IMR-90 (cell line): ENCODE measurements at regions not wholly inside any gene's neighbourhood (a gene's known extent, or its start where the extent isn't known, plus 50 kb on each side); places are given as distances from the start of the nearest gene placed in this dataset.

Experiments used
- ATAC-seq: fragments of 200-7000 bp; cut with Tn5 transposase; 2 replicates; pipeline ENCODE4 v1.9.1; 2020; ENCODE audit warnings: low read depth, mild to moderate bottlenecking, moderate library complexity
- BruUV-seq: library from RNA; stranded (reverse); fragments of 400-500 nt; replicated peaks from 2 replicates; lab custom pipeline; 2021; lab: Mats Ljungman, UMichigan
- CTCF ChIA-PET: fragments of 300-600 bp; formaldehyde crosslinking; extraction: SDS; loops from one replicate; lab custom pipeline; 2021; ENCODE audit warnings: antibody characterized with exemption; lab: Yijun Ruan, JAX
- POLR2A ChIA-PET: fragments of 300-600 bp; sonication (Branson Sonifier 250); formaldehyde crosslinking; loops from one replicate; lab custom pipeline; 2022; ENCODE audit warnings: antibody characterized with exemption; ENCODE audit not compliant: unreplicated experiment; lab: Charles Lee
- DNase-seq: peaks from one replicate; pipeline ENCODE4 v3.0.0; 2013
- H2AFZ ChIP-seq: replicated peaks from 2 replicates; pipeline ENCODE3; 2013; ENCODE audit warnings: low read length, mild to moderate bottlenecking; ENCODE audit not compliant: poor library complexity
- H2AK5ac ChIP-seq: 2 replicates; pipeline ENCODE4 v1.6.1; 2013; ENCODE audit warnings: low read depth, low read length, inconsistent platforms
- H2AK9ac ChIP-seq: replicated peaks from 2 replicates; pipeline ENCODE3; 2013; ENCODE audit warnings: mild to moderate bottlenecking, low read depth, low read length, moderate library complexity; ENCODE audit not compliant: poor library complexity
- H2BK120ac ChIP-seq: 2 replicates; pipeline ENCODE4 v1.6.1; 2013; ENCODE audit warnings: low read depth, low read length, inconsistent platforms
- H2BK15ac ChIP-seq: 3 replicates; pipeline ENCODE4 v1.6.1; 2013; ENCODE audit warnings: low read depth, low read length, inconsistent platforms
- H2BK20ac ChIP-seq: 2 replicates; pipeline ENCODE4 v1.6.1; 2013; ENCODE audit warnings: low read depth, mild to moderate bottlenecking, inconsistent platforms, low read length, moderate library complexity
- H2BK5ac ChIP-seq: 2 replicates; pipeline ENCODE4 v1.6.1; 2013; ENCODE audit warnings: mild to moderate bottlenecking, low read depth, low read length, inconsistent platforms; ENCODE audit not compliant: poor library complexity, severe bottlenecking
- H3K14ac ChIP-seq: replicated peaks from 2 replicates; pipeline ENCODE4 v1.6.1; 2013; ENCODE audit warnings: low read depth, low read length, inconsistent platforms
- H3K18ac ChIP-seq: 2 replicates; pipeline ENCODE4 v1.6.1; 2013; ENCODE audit warnings: low read depth, low read length, control low read depth
- H3K23ac ChIP-seq: 2 replicates; pipeline ENCODE4 v1.6.1; 2013; ENCODE audit warnings: low read depth, low read length, inconsistent platforms
- H3K27ac ChIP-seq: 2 replicates; pipeline ENCODE4 v1.5.1; 2013; ENCODE audit warnings: mild to moderate bottlenecking, control low read depth, low read length; ENCODE audit not compliant: insufficient read depth
- H3K27me3 ChIP-seq: 2 replicates; pipeline ENCODE4 v1.6.1; 2013; ENCODE audit warnings: low read length; ENCODE audit not compliant: control insufficient read depth, insufficient read depth
- H3K36me3 ChIP-seq: 2 replicates; pipeline ENCODE4 v1.6.1; 2013; ENCODE audit warnings: low read length, mixed read lengths; ENCODE audit not compliant: control insufficient read depth, insufficient read depth
- H3K4ac ChIP-seq: 2 replicates; pipeline ENCODE4 v1.6.1; 2013; ENCODE audit warnings: low read depth, low read length, inconsistent platforms
- H3K4me1 ChIP-seq: 2 replicates; pipeline ENCODE4 v1.6.1; 2013; ENCODE audit warnings: low read length, mixed read lengths; ENCODE audit not compliant: control insufficient read depth, insufficient read depth
- H3K4me2 ChIP-seq: 2 replicates; pipeline ENCODE4 v1.6.1; 2013; ENCODE audit warnings: low read depth, mild to moderate bottlenecking, control low read depth, low read length, moderate library complexity
- H3K4me3 ChIP-seq: 2 replicates; pipeline ENCODE4 v1.5.1; 2013; ENCODE audit warnings: low read depth, mild to moderate bottlenecking, control low read depth, low read length, moderate library complexity; ENCODE audit not compliant: insufficient read depth
- H3K56ac ChIP-seq: 2 replicates; pipeline ENCODE4 v1.6.1; 2013; ENCODE audit warnings: low read length, inconsistent platforms; ENCODE audit not compliant: insufficient read depth; ENCODE audit errors: extremely low read depth
- H3K79me1 ChIP-seq, 2 experiments: 2 replicates each; pipeline ENCODE4 v1.6.1; 2013; ENCODE audit warnings: low read length in 2 of 2, inconsistent platforms in 1 of 2, low read depth in 1 of 2
- H3K9ac ChIP-seq: 2 replicates; pipeline ENCODE4 v1.6.1; 2013; ENCODE audit warnings: low read depth, low read length, control low read depth
- H3K9me1 ChIP-seq: 2 replicates; pipeline ENCODE4 v1.6.1; 2013; ENCODE audit warnings: low read length, inconsistent platforms; ENCODE audit not compliant: insufficient read depth
- H3K9me3 ChIP-seq: 2 replicates; pipeline ENCODE4 v1.6.1; 2013; ENCODE audit warnings: low read length; ENCODE audit not compliant: control insufficient read depth, insufficient read depth
- H4K20me1 ChIP-seq: 2 replicates; pipeline ENCODE4 v1.6.1; 2013; ENCODE audit warnings: low read length, inconsistent platforms; ENCODE audit not compliant: insufficient read depth
- H4K5ac ChIP-seq: 2 replicates; pipeline ENCODE4 v1.6.1; 2013; ENCODE audit warnings: mild to moderate bottlenecking, low read depth, low read length, control low read depth
- H4K8ac ChIP-seq, 2 experiments: 2 replicates each; pipeline ENCODE4 v1.6.1; 2013; ENCODE audit warnings: low read depth in 2 of 2, low read length in 2 of 2, control low read depth in 1 of 2, inconsistent platforms in 1 of 2
- H4K91ac ChIP-seq: 2 replicates; pipeline ENCODE4 v1.6.1; 2013; ENCODE audit warnings: low read depth, low read length, inconsistent platforms; ENCODE audit not compliant: insufficient read depth
- BHLHE40 ChIP-seq: fragments of 150-350 bp; IDR thresholded peaks from 2 replicates; pipeline ENCODE4 v1.6.1; 2016; ENCODE audit warnings: mild to moderate bottlenecking, low read depth, low read length
- CHD1 ChIP-seq: IDR thresholded peaks from 2 replicates; pipeline ENCODE4 v1.6.1; 2012; ENCODE audit warnings: low read depth, low read length, improper control_type of control experiment
- ELK1 ChIP-seq: fragments of 150-350 bp; IDR thresholded peaks from 2 replicates; pipeline ENCODE4 v1.6.1; 2016; ENCODE audit warnings: low read depth, mild to moderate bottlenecking, low read length, moderate library complexity, borderline replicate concordance
- RFX5 ChIP-seq: IDR thresholded peaks from 2 replicates; pipeline ENCODE4 v1.8.0; 2012; ENCODE audit warnings: low read depth, mild to moderate bottlenecking, low read length, moderate library complexity
- SMC3 ChIP-seq: fragments of 150-350 bp; IDR thresholded peaks from 2 replicates; pipeline ENCODE4 v1.6.1; 2016; ENCODE audit warnings: low read depth, mild to moderate bottlenecking, antibody characterized with exemption, low read length, moderate library complexity
- dilution Hi-C: fragments of 300-500 bp; cut with HindIII; formaldehyde crosslinking; loops from one replicate; pipeline ENCODE4 v1.14.3; 2018; ENCODE audit warnings: low sequenced_read_pairs; ENCODE audit not compliant: unreplicated experiment
- in situ Hi-C: fragments of 300-500 bp; cut with MboI; formaldehyde crosslinking; loops from 3 replicates; pipeline ENCODE4 v1.14.3; 2019; ENCODE audit warnings: low sequenced_read_pairs, inconsistent platforms, mixed read lengths
- intact Hi-C: fragments of 100-400 bp; cut with micrococcal nuclease; formaldehyde crosslinking; loops from 2 replicates; pipeline ENCODE4 v1.10.0; 2022
- TF ChIP-seq, protein P1 (sequence below): conservative IDR thresholded peaks from 2 replicates; pipeline ENCODE4 v1.5.1; 2012; ENCODE audit warnings: mild to moderate bottlenecking, low read depth, low read length, improper control_type of control experiment

- dilution Hi-C loops = no loop called here
- no peaks in the 10 kb centered on the region for H3K36me3 ChIP-seq
- H4K5ac ChIP-seq = no peak overlapping the region
- H3K4ac ChIP-seq = no peak overlapping the region
- no peak overlapping the region for H3K4me3 ChIP-seq
- no peaks in the 10 kb centered on the region for H3K79me1 ChIP-seq
- no peak overlapping the region for H2AK5ac ChIP-seq
- H2BK20ac ChIP-seq = no peak overlapping the region
- H3K4me2 ChIP-seq = no peak overlapping the region
- in situ Hi-C loops = no loop called here
- H2AFZ ChIP-seq = no peak overlapping the region
- H3K9me3 ChIP-seq = no peaks in the 10 kb centered on the region
- ChIA-PET POLR2A (no interaction called here), CTCF (no interaction called here)
- no TSS peak for BruUV-seq
- H3K9ac ChIP-seq = no peak overlapping the region
- DNase-seq (no peak), ATAC-seq (no peak)
- no peak overlapping the region for H3K27ac ChIP-seq
- H4K91ac ChIP-seq = no peak overlapping the region
- no peaks in the 10 kb centered on the region for H3K27me3 ChIP-seq
- H4K20me1 ChIP-seq = no peaks in the 10 kb centered on the region
- no peak overlapping the region for H3K18ac ChIP-seq
- H4K8ac ChIP-seq = no peak overlapping the region
- H3K14ac ChIP-seq = no peak overlapping the region
- H3K23ac ChIP-seq = no peak overlapping the region
- H2BK120ac ChIP-seq = no peak overlapping the region
- intact Hi-C loops = no loop called here
- H3K4me1 ChIP-seq = no peaks in the 10 kb centered on the region
- no peak overlapping the region for H2BK5ac ChIP-seq
- TF ChIP-seq RFX5 (no peak), ELK1 (no peak), SMC3 (no peak), CHD1 (no peak), BHLHE40 (no peak)
- TF ChIP-seq, protein P1, sequence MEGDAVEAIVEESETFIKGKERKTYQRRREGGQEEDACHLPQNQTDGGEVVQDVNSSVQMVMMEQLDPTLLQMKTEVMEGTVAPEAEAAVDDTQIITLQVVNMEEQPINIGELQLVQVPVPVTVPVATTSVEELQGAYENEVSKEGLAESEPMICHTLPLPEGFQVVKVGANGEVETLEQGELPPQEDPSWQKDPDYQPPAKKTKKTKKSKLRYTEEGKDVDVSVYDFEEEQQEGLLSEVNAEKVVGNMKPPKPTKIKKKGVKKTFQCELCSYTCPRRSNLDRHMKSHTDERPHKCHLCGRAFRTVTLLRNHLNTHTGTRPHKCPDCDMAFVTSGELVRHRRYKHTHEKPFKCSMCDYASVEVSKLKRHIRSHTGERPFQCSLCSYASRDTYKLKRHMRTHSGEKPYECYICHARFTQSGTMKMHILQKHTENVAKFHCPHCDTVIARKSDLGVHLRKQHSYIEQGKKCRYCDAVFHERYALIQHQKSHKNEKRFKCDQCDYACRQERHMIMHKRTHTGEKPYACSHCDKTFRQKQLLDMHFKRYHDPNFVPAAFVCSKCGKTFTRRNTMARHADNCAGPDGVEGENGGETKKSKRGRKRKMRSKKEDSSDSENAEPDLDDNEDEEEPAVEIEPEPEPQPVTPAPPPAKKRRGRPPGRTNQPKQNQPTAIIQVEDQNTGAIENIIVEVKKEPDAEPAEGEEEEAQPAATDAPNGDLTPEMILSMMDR = no peak
- H2BK15ac ChIP-seq = no peak overlapping the region
- H3K9me1 ChIP-seq = no peaks in the 10 kb centered on the region
- H3K56ac ChIP-seq = no peak overlapping the region
- no peak overlapping the region for H2AK9ac ChIP-seq
Observed at GRCh38 chr4:20030108-20030507, 221.6 kb upstream of the SLIT2 start.
